Stimulated activated CD8-positive, alpha-beta memory T cell treated with anti-CD3 and anti-CD28 coated beads, Interleukin-15, amount 100 ng/mL, for 4 hours (primary cell): ENCODE measurements at regions not wholly inside any gene's neighbourhood (a gene's known extent, or its start where the extent isn't known, plus 50 kb on each side); places are given as distances from the start of the nearest gene placed in this dataset.
A peak's percentile ranks its signal among the peaks of the same experiment; 100 is the strongest.
"Not testable (repeated sequence)": the region's sequence is repeated elsewhere in the genome, so short reads cannot be mapped to it uniquely, and the experiment has no call there.

ENCODE experiments used
- DNase-seq, 2 donors: peaks; one replicate each; pipeline ENCODE4 v3.0.0-alpha.2; 2020; ENCODE audit warnings: low read depth in 2 of 2

DNA sequence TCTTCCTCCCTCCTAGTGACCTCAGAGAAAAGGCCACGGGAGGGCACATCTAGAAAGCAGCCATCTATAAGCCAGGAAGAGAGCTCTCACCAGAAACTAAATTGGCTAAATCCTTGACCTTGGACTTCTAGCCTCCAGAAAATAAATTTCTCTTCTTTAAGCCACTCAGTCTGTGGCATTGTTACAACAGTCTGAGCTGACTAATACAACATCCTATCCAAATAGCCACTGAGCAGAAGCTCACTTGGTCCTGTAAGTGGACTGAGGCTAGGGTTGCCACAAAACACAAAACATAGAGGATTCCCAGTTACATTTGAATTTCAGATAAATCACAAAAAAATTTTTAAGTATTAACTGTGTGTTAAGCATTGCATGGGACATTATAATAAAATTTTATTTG is 383.4 kb downstream of the MLLT3 start:
- DNase-seq, result no peak

DNA sequence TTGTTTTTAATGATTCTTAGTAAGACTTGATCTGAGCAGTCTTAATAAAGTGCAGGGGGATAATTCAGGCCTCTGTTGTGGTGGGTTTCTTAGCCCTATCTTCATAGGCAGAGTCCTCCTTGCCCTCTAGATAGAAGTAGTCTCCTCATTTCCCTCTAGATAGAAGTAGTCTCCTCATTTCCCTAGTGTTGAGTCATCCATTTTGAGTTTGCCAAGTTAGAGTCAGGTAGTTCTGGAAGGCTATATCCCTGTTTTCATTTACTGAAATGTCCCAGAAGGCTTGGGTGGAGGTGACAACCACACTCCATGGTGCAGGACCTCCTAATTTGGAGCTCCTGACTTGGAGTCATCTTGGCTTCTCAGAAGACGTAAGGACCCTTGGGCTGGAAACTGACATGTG is 384.6 kb downstream of the MLLT3 start:
- no peak for DNase-seq

- DNase-seq, result no peak
Observed at GRCh38 chr9:20236676-20237075, 385.6 kb downstream of the MLLT3 start.

DNA sequence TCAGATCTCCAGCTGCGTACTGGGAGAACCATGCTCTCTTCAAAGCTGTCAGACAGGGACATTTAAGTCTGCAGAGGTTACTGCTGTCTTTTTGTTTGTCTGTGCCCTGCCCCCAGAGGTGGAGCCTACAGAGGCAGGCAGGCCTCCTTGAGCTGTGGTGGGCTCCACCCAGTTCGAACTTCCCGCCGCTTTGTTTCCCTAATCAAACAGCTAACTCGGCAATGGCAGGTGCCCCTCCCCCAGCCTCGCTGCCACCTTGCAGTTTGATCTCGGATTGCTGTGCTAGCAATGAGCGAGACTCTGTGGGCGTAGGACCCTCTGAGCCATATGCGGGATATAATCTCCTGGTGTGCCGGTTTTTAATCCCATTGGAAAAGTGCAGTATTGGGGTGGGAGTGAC is 387.1 kb downstream of the MLLT3 start:
- not testable (repeated sequence) for DNase-seq

DNA sequence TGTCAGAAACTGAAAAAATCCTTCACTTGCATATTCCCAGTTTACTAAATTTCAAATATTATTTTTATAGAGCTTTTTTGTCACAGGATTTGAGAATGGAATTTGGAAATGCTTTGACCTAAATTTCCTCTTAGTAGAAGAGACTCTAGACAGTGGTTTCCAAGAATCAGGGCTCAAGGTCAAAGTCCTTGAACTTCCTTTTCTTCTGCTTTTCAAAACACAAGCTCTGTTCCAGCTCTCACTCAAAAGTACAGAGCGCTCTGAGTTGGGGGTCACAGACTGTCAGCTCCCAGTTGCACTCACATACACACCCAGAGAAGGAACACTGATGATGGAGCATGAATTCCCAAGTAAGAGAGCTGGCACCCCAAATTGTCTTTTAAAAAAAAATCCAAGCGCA is 394.2 kb downstream of the MLLT3 start:
- DNase-seq, result no peak

- no peak for DNase-seq
Observed at GRCh38 chr9:20227166-20227874, 395.0 kb downstream of the MLLT3 start.

- no peak for DNase-seq
Observed at GRCh38 chr9:20226345-20226744, 396.0 kb downstream of the MLLT3 start.

GRCh38 chr9:20225826-20226225 is 396.5 kb downstream of the MLLT3 start:
- DNase-seq, result no peak

DNA sequence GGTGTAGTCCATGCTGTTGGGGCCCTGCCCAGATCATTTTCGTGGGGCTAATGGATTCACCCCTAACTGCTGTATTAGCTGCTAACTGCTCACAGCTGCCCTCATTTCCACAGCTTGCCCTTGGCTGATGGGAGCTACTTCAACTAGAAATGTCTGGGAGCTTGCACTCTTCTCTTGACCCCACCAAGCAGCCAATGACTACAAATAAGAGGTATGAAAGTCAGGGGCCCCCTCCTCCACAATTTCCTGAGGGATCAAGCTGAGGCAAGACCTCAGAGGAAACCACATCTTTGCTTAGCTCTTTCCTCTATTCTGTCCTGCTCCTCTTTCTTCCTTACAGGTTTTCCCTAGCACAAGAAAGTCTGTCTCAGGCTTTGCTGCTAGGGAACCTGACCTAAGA is 397.5 kb downstream of the MLLT3 start:
- no peak for DNase-seq

DNA sequence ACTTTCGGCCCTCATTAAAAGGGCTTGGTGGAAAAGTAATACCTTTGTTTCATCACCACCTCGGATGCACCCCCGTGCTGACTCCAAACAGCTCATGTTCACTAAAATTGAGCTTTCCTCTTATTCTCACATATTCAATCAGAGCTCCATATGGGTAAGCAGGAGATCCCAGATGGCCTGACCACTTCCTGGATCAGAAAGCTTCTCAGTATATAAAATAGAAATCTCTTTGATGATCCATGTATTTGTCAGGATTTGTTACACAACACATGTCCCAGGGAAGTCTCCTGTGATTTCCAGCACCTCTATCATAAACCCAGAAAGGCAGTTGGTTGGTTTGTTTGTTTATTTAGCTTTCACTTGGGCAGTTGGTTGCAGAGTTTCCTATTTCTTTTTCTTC is 402.0 kb downstream of the MLLT3 start:
- DNase-seq, result no peak

DNA sequence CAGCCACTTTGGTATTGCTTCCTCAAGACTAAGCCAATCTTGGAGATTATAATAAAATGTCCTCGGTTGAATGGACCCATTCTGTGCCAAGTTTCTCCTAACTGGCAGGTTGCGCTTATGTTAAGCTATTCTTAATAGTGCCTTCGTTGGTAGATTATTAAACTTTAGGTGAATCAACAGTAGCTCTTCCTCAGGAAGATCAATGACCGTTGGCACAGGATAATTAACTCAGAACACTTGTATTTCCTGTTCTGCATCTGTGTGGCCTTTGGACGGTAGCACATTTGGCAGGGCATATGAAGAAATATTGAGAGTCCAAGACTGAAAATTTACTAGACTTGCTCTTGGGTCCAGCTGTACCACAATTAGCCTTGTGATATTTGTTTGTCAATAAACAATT is 402.9 kb downstream of the MLLT3 start:
- no peak for DNase-seq

DNA sequence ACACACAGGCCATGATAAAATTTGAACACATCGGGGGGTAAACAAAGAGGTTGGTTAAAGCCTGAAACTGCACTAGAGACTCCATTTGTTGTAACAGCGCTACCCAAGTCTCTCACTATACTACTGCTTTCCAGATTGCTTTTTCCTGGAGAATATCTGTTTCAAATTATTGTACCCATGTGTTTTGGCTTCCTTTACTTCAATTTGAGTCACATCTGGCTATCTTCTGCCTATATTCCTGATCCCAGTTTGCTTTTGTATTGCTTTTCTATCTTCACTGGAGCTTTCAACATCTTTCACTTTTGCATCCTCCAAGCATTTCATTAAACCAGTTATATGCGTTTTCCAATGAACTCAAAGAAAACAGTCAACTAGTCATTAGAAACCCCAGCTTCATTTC is 404.7 kb downstream of the MLLT3 start:
- DNase-seq, result no peak

- no peak for DNase-seq
Observed at GRCh38 chr9:20216438-20216837, 405.9 kb downstream of the MLLT3 start.

GRCh38 chr9:20215552-20215951 is 406.7 kb downstream of the MLLT3 start:
- DNase-seq, result no peak

DNA sequence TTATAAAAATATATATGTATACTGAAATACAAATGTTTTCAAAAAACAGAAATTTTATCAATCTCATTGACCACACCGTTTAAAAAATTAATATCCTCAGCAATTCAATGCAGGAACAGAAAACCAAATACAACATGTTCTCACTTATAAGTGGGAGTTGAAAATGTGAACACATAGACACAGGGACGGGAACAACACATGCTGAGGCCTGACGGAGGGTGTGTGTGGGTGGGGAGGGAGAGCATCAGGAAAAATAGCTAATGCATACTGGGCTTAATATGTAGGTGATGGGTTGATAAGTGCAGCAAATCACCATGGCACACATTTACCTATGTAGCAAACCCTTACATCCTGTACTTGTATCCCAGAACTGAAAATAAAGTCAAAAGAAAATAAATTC is 409.5 kb downstream of the MLLT3 start:
- DNase-seq, result no peak

DNA sequence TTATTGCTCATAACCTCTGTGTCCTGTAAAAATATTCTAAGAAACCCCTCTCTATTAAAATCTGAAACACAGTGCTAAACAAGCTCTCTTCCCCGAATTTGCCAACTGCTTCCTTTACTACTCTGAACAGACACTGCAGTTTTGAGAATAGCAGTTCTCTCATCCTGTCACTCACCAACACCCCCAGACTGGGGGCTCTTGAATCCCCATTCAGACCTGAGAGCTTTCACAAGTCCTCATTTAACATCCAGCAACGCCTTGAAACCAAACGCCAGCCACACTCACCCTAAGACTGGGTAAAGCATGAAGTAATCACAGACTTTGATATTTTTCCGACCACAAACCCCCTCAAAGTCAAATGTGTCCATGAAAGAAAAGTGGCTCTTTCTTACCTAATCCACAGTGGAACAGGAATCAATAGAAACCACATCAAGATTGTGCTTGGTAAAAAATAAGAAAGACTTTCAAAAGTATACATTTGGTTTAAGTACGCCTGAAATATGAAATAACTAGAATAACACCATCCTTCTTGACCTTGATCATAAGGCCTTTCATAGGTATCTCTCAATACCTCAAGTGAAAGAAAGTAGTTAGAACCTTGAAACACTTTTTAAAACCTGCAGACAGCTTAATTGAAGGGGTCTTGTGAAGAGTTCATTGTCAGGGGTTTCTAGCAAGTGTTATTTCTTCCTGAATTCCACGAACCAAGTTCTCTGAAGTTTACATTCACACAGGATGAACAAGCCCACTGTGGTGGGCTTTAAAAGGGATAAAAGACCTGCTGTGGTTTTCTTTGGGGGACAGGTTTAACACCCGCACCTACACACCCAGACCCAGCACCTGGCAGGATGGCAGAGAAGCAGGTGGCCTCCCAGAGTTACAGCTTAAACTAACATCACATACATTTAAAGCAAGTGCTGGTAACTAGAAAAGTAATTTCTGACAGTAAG is 412.6 kb downstream of the MLLT3 start:
- peak; percentile 14 to 21 for DNase-seq

- no peak for DNase-seq
Observed at GRCh38 chr9:20208961-20209371, 413.3 kb downstream of the MLLT3 start.

GRCh38 chr9:20208226-20208625 is 414.1 kb downstream of the MLLT3 start:
- no peak for DNase-seq

- no peak for DNase-seq
Observed at GRCh38 chr9:20207176-20207575, 415.1 kb downstream of the MLLT3 start.

- no peak for DNase-seq
Observed at GRCh38 chr9:20205821-20206220, 416.5 kb downstream of the MLLT3 start.

DNA sequence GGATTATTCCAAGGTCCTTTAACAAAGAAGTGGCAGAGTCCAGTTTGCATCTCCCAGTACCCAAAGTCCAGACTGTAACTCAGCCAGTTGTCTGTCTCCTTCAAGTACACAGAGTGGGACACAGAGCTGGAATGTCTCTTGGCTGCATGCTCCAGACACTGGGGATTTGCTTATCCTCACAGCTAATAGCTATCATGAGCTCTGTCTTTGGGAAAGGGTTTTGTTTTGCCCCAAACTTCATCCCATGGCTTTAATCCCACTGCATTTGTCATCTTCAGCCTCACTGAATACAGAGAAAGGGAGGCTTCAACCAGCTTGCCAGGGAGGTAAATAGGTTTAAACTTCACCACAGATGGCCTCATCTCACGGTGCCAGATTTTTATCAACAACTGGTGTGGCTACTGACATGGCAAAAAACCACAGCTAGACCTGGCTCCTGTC is 412.2 kb upstream of the SLC24A2 start:
- DNase-seq, result no peak

GRCh38 chr9:20200581-20200980 is 411.7 kb upstream of the SLC24A2 start:
- DNase-seq, result no peak

DNA sequence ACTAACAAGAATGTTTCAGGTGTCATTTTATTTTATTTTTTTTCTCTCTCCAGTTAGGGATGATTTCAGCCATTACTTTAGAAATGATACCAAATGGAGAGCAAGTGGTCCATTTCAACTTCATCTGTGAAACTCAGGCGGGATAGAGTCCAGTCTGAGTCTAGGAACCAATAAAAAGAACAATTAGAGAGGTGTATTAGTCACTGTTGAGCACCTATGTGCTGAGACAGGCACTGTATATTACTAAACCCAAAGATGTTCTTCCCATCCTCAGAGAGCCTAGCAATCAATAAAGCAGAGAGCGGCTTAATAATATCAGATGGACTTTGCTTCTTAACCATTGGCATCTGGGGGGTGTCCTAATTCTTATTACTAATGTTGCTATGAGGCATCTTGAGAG is 410.3 kb upstream of the SLC24A2 start:
- DNase-seq, result no peak
